B cell (primary cell): ENCODE measurements at regions not wholly inside any gene's neighbourhood (a gene's known extent, or its start where the extent isn't known, plus 50 kb on each side); places are given as distances from the start of the nearest gene placed in this dataset.
"Not testable (repeated sequence)": the region's sequence is repeated elsewhere in the genome, so short reads cannot be mapped to it uniquely, and the experiment has no call there.

Experiments used
- ATAC-seq: fragments of 200-7000 bp; cut with Tn5 transposase; one replicate; pipeline ENCODE4 v1.10.0; 2021; ENCODE audit warnings: low read depth, mild to moderate bottlenecking, moderate number of reproducible peaks, moderate library complexity
- CTCF ChIA-PET: fragments of 350-600 bp; sonication (Branson Sonifier 250); formaldehyde crosslinking; loops from one replicate; lab custom pipeline; 2021; ENCODE audit warnings: antibody characterized with exemption, inconsistent platforms; lab: Charles Lee
- POLR2A ChIA-PET: fragments of 350-600 bp; sonication (Branson Sonifier 250); formaldehyde crosslinking; loops from one replicate; lab custom pipeline; 2021; ENCODE audit warnings: antibody characterized with exemption; lab: Charles Lee
- DNase-seq: peaks from one replicate; pipeline ENCODE4 v3.0.0; 2013
- H2AFZ ChIP-seq: 2 replicates; pipeline ENCODE4 v1.6.1; 2012; ENCODE audit warnings: mild to moderate bottlenecking, low read depth, low read length; ENCODE audit not compliant: insufficient read depth, poor library complexity, severe bottlenecking
- H3K27ac ChIP-seq, 2 donors: 1 replicate in 1 of 2; 2 replicates in 1 of 2; pipeline ENCODE4 v1.5.1; 2012 to 2013; ENCODE audit warnings: low read length in 2 of 2, mild to moderate bottlenecking in 2 of 2, moderate library complexity in 1 of 2
- H3K27me3 ChIP-seq, 4 experiments: fragments of 200-600 bp in 1 of 4; sonication (generic) in 1 of 4; replicated peaks in 1 of 4; 1 replicate in 2 of 4; 2 replicates in 2 of 4; pipeline versions ENCODE4 v1.6.1 to v1.7.0; 2013 to 2016; ENCODE audit warnings: low read length in 3 of 4, mild to moderate bottlenecking in 2 of 4, mixed read lengths in 1 of 4, moderate library complexity in 1 of 4; ENCODE audit not compliant: insufficient read depth in 4 of 4, control insufficient read depth in 3 of 4; ENCODE audit errors: control extremely low read depth in 1 of 4
- H3K36me3 ChIP-seq, 2 experiments: replicated peaks in 1 of 2; 1 replicate in 1 of 2; 2 replicates in 1 of 2; pipeline versions ENCODE4 v1.6.1 to v1.7.1; 2013; ENCODE audit warnings: low read length in 1 of 2; ENCODE audit not compliant: insufficient read depth in 2 of 2, control insufficient read depth in 1 of 2; ENCODE audit errors: control extremely low read depth in 1 of 2, extremely low read depth in 1 of 2
- H3K4me1 ChIP-seq, 2 donors: fragments of 200-600 bp in 1 of 2; sonication (generic) in 1 of 2; 1 replicate in 1 of 2; 2 replicates in 1 of 2; pipeline versions ENCODE4 v1.5.1 to v1.6.1; 2013 to 2017; ENCODE audit warnings: low read length in 2 of 2; ENCODE audit not compliant: control insufficient read depth in 2 of 2, insufficient read depth in 2 of 2
- H3K4me2 ChIP-seq: replicated peaks from 2 replicates; pipeline ENCODE3; 2012; ENCODE audit warnings: mild to moderate bottlenecking, low read depth, low read length; ENCODE audit not compliant: poor library complexity, severe bottlenecking
- H3K4me3 ChIP-seq, 5 experiments: fragments of 200-600 bp in 1 of 5; sonication (generic) in 1 of 5; 1 replicate in 3 of 5; 2 replicates in 2 of 5; pipeline versions ENCODE4 v1.5.1 to v1.7.0; 2011 to 2016; ENCODE audit warnings: low read length in 4 of 5, mild to moderate bottlenecking in 4 of 5, low read depth in 2 of 5, control low read depth in 1 of 5, moderate library complexity in 1 of 5; ENCODE audit not compliant: insufficient read depth in 1 of 5; ENCODE audit errors: control extremely low read depth in 1 of 5, extremely low read depth in 1 of 5
- H3K79me2 ChIP-seq: fragments of 200-600 bp; sonication (generic); one replicate; pipeline ENCODE4 v1.6.0; 2016; ENCODE audit warnings: low read length; ENCODE audit not compliant: control insufficient read depth, insufficient read depth
- H3K9ac ChIP-seq: fragments of 200-600 bp; sonication (generic); 2 replicates; pipeline ENCODE4 v1.6.1; 2017; ENCODE audit warnings: mild to moderate bottlenecking, low read length, moderate library complexity
- H3K9me3 ChIP-seq, 3 donors: one replicate each; pipeline versions ENCODE4 v1.6.1 to v1.7.1; 2013; ENCODE audit warnings: low read length in 2 of 3; ENCODE audit not compliant: control insufficient read depth in 2 of 3, insufficient read depth in 1 of 3; ENCODE audit errors: control extremely low read depth in 1 of 3
- H4K20me1 ChIP-seq: 2 replicates; pipeline ENCODE4 v1.6.0; 2012; ENCODE audit warnings: mild to moderate bottlenecking, low read length; ENCODE audit not compliant: insufficient read depth, control insufficient read depth, poor library complexity, severe bottlenecking
- H3K27ac Mint-ChIP-seq: one replicate; pipeline ENCODE4 v1.8.0; 2021; ENCODE audit warnings: mixed read lengths
- H3K27me3 Mint-ChIP-seq: one replicate; pipeline ENCODE4 v1.8.0; 2021; ENCODE audit warnings: mixed read lengths
- H3K4me1 Mint-ChIP-seq: one replicate; pipeline ENCODE4 v1.8.0; 2021; ENCODE audit warnings: mixed read lengths
- H3K4me3 Mint-ChIP-seq: one replicate; pipeline ENCODE4 v1.8.0; 2021; ENCODE audit warnings: mixed read lengths
- H3K9me3 Mint-ChIP-seq: one replicate; pipeline ENCODE4 v1.8.0; 2022; ENCODE audit warnings: mixed read lengths; ENCODE audit not compliant: insufficient read depth
- EZH2 ChIP-seq: IDR thresholded peaks from 2 replicates; pipeline ENCODE4 v1.6.1; 2012; ENCODE audit warnings: borderline replicate concordance, low read depth, mild to moderate bottlenecking, moderate library complexity, low read length; ENCODE audit not compliant: insufficient read depth, poor library complexity, severe bottlenecking
- WGBS: methylation state at CpG from one replicate; pipeline ENCODE4 v1.1.5; 2013; ENCODE audit warnings: missing lambda C conversion rate; ENCODE audit not compliant: insufficient coverage; 5-methylcytosine and 5-hydroxymethylcytosine counted together
- intact Hi-C: fragments of 100-400 bp; cut with micrococcal nuclease; formaldehyde crosslinking; loops from one replicate; pipeline ENCODE4 v1.10.0; 2022
- TF ChIP-seq, protein P1 (sequence below): fragments of 200-600 bp; IDR thresholded peaks from one replicate; pipeline ENCODE4 v1.8.0; 2022; ENCODE audit warnings: antibody characterized with exemption, mild to moderate bottlenecking

DNA sequence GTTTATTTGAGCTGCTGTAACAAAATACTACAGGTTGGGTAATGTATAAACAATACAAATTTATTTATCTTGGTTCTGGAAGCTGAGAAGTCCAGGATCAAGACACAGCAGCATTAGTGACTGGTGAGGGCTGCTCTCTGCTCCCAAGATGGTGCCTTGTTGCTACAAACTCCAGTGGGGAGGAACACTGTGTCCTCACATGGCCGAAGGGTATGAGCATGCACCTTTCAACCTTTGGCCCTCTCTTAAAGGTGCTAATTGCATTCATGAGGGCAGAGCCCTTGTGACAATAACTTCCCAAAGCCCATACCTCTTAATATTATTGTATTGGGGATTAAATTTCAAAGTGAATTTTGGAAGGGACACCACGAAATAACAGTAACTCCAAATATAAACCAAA is 55.3 kb upstream of the ATP1B1 start:
- Histone ChIP-seq H4K20me1 (no peaks in the 10 kb centered on the region), H3K4me3 (no peak overlapping the region), H3K9ac (no peak overlapping the region), H3K36me3 (no peaks in the 10 kb centered on the region), H3K4me2 (no peak overlapping the region), H3K9me3 (no peaks in the 10 kb centered on the region), H3K27ac (no peak overlapping the region), H3K4me1 (no peaks in the 10 kb centered on the region), H3K79me2 (no peaks in the 10 kb centered on the region), H3K27me3 (no peaks in the 10 kb centered on the region), H2AFZ (no peak overlapping the region)
- H3K9me3 Mint-ChIP-seq: no peaks in the 10 kb centered on the region
- intact Hi-C loops: no loop called here
- peaks cover 14% of the 10 kb centered on the region for H3K27me3 Mint-ChIP-seq
- no peak overlapping the region for H3K27ac Mint-ChIP-seq
- WGBS: no CpG with 5 or more reads among the region's 2 CpGs
- ATAC-seq (no peak), DNase-seq (no peak)
- ChIA-PET CTCF (no interaction called here), POLR2A (no interaction called here)
- TF ChIP-seq, protein P1, sequence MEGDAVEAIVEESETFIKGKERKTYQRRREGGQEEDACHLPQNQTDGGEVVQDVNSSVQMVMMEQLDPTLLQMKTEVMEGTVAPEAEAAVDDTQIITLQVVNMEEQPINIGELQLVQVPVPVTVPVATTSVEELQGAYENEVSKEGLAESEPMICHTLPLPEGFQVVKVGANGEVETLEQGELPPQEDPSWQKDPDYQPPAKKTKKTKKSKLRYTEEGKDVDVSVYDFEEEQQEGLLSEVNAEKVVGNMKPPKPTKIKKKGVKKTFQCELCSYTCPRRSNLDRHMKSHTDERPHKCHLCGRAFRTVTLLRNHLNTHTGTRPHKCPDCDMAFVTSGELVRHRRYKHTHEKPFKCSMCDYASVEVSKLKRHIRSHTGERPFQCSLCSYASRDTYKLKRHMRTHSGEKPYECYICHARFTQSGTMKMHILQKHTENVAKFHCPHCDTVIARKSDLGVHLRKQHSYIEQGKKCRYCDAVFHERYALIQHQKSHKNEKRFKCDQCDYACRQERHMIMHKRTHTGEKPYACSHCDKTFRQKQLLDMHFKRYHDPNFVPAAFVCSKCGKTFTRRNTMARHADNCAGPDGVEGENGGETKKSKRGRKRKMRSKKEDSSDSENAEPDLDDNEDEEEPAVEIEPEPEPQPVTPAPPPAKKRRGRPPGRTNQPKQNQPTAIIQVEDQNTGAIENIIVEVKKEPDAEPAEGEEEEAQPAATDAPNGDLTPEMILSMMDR: no peak
- TF ChIP-seq EZH2: no peak
- H3K4me1 Mint-ChIP-seq: no peaks in the 10 kb centered on the region
- no peak overlapping the region for H3K4me3 Mint-ChIP-seq

DNA sequence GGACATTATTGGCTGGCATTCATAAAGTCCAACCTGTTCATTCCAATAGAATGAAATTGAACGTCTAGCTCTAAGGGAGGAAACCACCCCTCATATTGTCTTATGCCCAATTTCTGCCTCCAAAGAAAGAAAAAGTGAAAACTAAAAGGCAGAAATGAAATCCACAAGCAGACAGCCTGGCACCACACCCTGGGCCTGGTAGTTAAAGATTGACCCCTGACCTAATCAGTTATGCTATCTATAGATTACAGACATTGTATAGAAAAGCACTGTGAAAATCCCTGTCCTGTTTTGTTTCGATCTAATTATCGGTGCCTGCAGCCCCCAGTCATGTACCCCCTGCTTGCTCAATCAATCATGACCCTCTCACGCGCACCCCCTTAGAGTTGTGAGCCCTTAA is 54.3 kb upstream of the ATP1B1 start:
- POLR2A ChIA-PET, H2AFZ ChIP-seq, H4K20me1 ChIP-seq, DNase-seq, H3K36me3 ChIP-seq, H3K4me1 Mint-ChIP-seq, H3K9me3 ChIP-seq, H3K27ac Mint-ChIP-seq, H3K27ac ChIP-seq, H3K79me2 ChIP-seq, H3K9ac ChIP-seq, ATAC-seq, H3K4me3 Mint-ChIP-seq, H3K9me3 Mint-ChIP-seq, H3K4me1 ChIP-seq, H3K4me2 ChIP-seq, CTCF ChIA-PET, H3K27me3 ChIP-seq, H3K4me3 ChIP-seq, intact Hi-C loops: not testable (repeated sequence)
- 94% methylated on average over 4 of the region's 5 CpGs for WGBS
- peaks cover 18% of the 10 kb centered on the region for H3K27me3 Mint-ChIP-seq
